ENCODE measurements at regions not wholly inside any gene's neighbourhood (a gene's known extent, or its start where the extent isn't known, plus 50 kb on each side); places are given as distances from the start of the nearest gene placed in this dataset.

- intact Hi-C loops (cut with micrococcal nuclease; ENCODE audit: unreplicated experiment) (no loop called here), in situ Hi-C loops (cut with HindIII; ENCODE audit: low pct_unique_long_range_greater_than_20kb, low sequenced_read_pairs) (no loop called here)
- H3K36me3 ChIP-seq (ENCODE audit: control insufficient read depth, insufficient read depth, low read length) = no peaks in the 10 kb centered on the region
- TF ChIP-seq TCF7L2 (IDR thresholded peaks at IDR 0.05; ENCODE audit: low read depth, low read length) (no peak), REST (IDR thresholded peaks at IDR 0.05; ENCODE audit: insufficient read depth in 1 of 2, low read depth in 2 of 2, low read length in 1 of 2) (no peak), POLR2AphosphoS5 (IDR thresholded peaks at IDR 0.05; ENCODE audit: low read depth, low read length) (no peak), SIN3A (IDR thresholded peaks at IDR 0.05; ENCODE audit: borderline replicate concordance, insufficient read depth, low read depth, low read length) (no peak), CTCF (IDR thresholded peaks at IDR 0.05) (no peak)
- H3K9me3 ChIP-seq (ENCODE audit: control insufficient read depth, insufficient read depth, low read depth, low read length) = no peaks in the 10 kb centered on the region
- H3K4me3 ChIP-seq (ENCODE audit: low read depth in 2 of 2, low read length in 2 of 2) = no peak overlapping the region
- ChIA-PET CTCF (no interaction called here), POLR2A (no interaction called here)
- ATAC-seq (no peak), DNase-seq (ENCODE audit: low read depth, low spot score) (no peak)
- no TSS peak for BruUV-seq (replicated peaks)
- H3K27ac ChIP-seq (ENCODE audit: low read length) = no peak overlapping the region
- no peaks in the 10 kb centered on the region for H3K27me3 ChIP-seq (ENCODE audit: control insufficient read depth, insufficient read depth, low read length)
- no peaks in the 10 kb centered on the region for H3K4me1 ChIP-seq (ENCODE audit: control insufficient read depth, insufficient read depth, low read length)
Measured at GRCh38 chr4:18512718-18513117, 491.2 kb upstream of the LCORL start.

GRCh38 chr4:18511727-18512126 lies 490.2 kb upstream of the LCORL start:
- H3K27me3 ChIP-seq (ENCODE audit: control insufficient read depth, insufficient read depth, low read length) = no peaks in the 10 kb centered on the region
- no peak overlapping the region for H3K27ac ChIP-seq (ENCODE audit: low read length)
- ATAC-seq (no peak), DNase-seq (ENCODE audit: low read depth, low spot score) (no peak)
- in situ Hi-C loops (cut with HindIII; ENCODE audit: low pct_unique_long_range_greater_than_20kb, low sequenced_read_pairs) (no loop called here), intact Hi-C loops (cut with micrococcal nuclease; ENCODE audit: unreplicated experiment) (no loop called here)
- no peaks in the 10 kb centered on the region for H3K9me3 ChIP-seq (ENCODE audit: control insufficient read depth, insufficient read depth, low read depth, low read length)
- no peaks in the 10 kb centered on the region for H3K4me1 ChIP-seq (ENCODE audit: control insufficient read depth, insufficient read depth, low read length)
- POLR2A ChIA-PET = no interaction called here
- CTCF ChIA-PET = no interaction called here
- BruUV-seq (replicated peaks) = no TSS peak
- no peak overlapping the region for H3K4me3 ChIP-seq (ENCODE audit: low read depth in 2 of 2, low read length in 2 of 2)
- TF ChIP-seq TCF7L2 (IDR thresholded peaks at IDR 0.05; ENCODE audit: low read depth, low read length) (no peak), REST (IDR thresholded peaks at IDR 0.05; ENCODE audit: insufficient read depth in 1 of 2, low read depth in 2 of 2, low read length in 1 of 2) (no peak), POLR2AphosphoS5 (IDR thresholded peaks at IDR 0.05; ENCODE audit: low read depth, low read length) (no peak), CTCF (IDR thresholded peaks at IDR 0.05) (no peak), SIN3A (IDR thresholded peaks at IDR 0.05; ENCODE audit: borderline replicate concordance, insufficient read depth, low read depth, low read length) (no peak)
- H3K36me3 ChIP-seq (ENCODE audit: control insufficient read depth, insufficient read depth, low read length) = no peaks in the 10 kb centered on the region

All from Panc1 (cell line).